AG10803 (cell line): ENCODE measurements at regions not wholly inside any gene's neighbourhood (a gene's known extent, or its start where the extent isn't known, plus 50 kb on each side); places are given as distances from the start of the nearest gene placed in this dataset.

Experiments
- DNase-seq: peaks from one replicate; pipeline ENCODE4 v3.0.0; 2010; ENCODE audit warnings: low read depth
- H3K4me3 ChIP-seq: 2 replicates; pipeline ENCODE4 v1.5.1; 2011; ENCODE audit warnings: mild to moderate bottlenecking, low read length, control low read depth
- TF ChIP-seq, protein P1 (sequence below): conservative IDR thresholded peaks from 2 replicates; pipeline ENCODE4 v1.5.1; 2011; ENCODE audit warnings: mild to moderate bottlenecking, low read length, control low read depth, inconsistent platforms

DNA sequence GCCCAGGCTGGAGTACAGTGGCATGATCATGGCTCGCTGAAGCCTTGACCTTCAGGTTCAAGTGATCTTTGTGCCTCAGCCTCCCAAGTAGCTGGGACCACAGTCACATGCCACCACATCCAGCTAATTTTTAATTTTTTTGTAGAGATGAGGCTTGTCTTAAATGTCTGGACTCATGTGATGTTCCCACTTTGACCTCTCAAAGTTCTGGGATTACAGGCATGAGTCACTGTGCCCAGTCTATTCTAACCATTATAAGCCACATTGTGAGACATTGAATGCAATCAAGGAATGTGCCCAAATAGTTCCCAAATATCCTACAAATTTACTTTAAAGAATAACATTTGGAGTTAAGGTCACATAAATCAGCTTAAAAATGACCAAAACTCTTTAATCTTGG, 130.7 kb upstream of the ARID2 start:
- no peak for DNase-seq
- H3K4me3 ChIP-seq = no peak overlapping the region
- TF ChIP-seq, protein P1, sequence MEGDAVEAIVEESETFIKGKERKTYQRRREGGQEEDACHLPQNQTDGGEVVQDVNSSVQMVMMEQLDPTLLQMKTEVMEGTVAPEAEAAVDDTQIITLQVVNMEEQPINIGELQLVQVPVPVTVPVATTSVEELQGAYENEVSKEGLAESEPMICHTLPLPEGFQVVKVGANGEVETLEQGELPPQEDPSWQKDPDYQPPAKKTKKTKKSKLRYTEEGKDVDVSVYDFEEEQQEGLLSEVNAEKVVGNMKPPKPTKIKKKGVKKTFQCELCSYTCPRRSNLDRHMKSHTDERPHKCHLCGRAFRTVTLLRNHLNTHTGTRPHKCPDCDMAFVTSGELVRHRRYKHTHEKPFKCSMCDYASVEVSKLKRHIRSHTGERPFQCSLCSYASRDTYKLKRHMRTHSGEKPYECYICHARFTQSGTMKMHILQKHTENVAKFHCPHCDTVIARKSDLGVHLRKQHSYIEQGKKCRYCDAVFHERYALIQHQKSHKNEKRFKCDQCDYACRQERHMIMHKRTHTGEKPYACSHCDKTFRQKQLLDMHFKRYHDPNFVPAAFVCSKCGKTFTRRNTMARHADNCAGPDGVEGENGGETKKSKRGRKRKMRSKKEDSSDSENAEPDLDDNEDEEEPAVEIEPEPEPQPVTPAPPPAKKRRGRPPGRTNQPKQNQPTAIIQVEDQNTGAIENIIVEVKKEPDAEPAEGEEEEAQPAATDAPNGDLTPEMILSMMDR = no peak

DNA sequence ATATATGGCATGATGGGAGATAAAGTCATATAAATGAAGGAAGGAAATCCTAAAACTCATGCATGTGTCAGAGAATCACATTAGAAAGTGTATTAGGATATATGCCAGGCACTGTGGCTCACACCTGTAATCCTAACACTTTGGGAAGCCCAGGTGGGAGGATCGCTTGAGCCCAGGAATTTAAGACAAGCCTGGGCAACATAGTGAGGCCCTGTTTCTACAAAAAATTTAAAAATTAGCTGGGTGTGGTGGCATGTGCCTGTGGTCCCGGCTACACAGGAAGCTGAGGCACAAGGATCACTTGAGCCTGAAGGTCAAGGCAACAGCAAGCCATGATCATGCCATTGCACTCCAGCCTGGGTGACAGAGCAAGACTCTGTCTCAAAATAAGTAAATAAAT, 130.3 kb upstream of the ARID2 start:
- H3K4me3 ChIP-seq = no peak overlapping the region
- no peak for DNase-seq
- TF ChIP-seq, protein P1 = no peak

DNA sequence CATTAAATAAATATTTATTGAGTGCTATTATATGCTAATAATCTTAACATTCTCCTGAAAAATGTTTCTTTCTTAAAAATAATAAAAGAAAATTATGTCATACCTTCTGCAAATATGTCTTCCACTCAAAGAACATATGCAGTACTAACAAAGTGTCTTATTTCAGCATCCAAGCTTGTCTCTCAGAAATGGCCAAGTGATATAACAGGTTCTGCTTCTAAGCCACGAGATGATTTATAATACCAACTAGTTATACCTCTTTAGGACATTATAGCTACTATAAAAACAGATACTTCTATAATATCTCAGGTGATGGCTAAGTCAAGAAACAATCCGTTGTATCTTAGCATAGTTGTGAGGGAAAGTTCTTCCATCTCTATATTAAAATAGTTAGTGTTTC, 128.1 kb upstream of the ARID2 start:
- TF ChIP-seq, protein P1 = no peak
- DNase-seq = no peak
- H3K4me3 ChIP-seq = no peak overlapping the region

DNA sequence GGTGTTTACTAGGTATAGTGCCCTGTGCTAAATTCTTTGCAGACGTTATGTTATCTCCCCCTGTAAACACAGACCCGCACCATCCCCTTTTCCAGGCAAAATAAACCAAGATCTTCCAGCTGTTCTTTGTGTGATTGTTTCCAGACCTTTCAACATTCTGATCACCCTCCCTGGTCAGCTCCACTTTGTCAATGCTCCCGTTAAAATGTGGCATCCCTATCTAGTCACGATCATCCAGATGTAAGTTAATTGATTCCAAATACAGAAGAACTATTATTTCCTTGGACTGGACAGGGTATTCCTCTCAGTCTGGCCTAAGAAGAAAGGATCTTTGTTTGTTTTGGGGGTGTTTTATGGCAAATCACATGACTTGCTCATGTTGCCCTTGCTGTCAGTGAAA, 127.6 kb upstream of the ARID2 start:
- TF ChIP-seq, protein P1 = no peak
- H3K4me3 ChIP-seq = no peak overlapping the region
- no peak for DNase-seq

GRCh38 chr12:45605624-45606023, 123.9 kb upstream of the ARID2 start:
- no peak for DNase-seq
- TF ChIP-seq, protein P1 = no peak
- H3K4me3 ChIP-seq = no peak overlapping the region

DNA sequence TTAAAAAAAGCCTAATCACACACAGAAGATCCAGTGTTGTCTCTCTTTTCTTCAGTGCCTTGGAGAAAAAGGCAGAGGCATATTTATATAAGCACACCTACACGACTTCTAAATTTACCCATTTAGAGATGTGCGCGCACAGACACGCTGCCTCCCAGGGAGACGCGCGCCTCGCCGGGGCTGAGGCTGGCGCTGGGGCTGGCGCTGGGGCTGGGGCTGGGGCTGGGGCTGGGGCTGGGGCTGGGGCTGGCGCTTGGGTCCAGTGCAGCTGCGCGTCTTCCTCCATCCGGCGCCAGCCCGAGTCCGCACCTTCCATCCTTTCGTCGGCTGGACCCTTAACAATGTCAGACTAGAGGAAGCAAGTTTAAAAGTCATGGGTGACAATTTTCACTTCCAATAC, 118.4 kb upstream of the ARID2 start:
- DNase-seq = no peak
- no peak overlapping the region for H3K4me3 ChIP-seq
- TF ChIP-seq, protein P1 = no peak

DNA sequence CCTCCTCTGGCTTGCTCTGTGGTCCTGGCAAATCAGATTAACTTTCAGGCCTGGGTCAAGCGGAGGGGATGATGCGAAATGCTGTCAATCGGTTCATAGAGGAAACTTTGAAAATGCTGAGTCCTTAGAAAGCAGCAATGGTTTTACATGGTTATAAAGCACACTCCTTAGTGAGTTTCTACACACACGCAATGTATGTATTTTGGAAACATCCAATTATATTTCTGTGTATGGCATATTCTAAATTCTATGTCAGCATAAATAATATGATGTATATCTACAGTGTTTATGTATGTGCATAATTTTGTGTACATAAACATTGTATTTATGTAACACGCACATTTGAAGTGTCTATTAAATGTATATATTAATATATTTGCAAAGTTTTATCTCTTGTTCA, 118.0 kb upstream of the ARID2 start:
- TF ChIP-seq, protein P1 = no peak
- DNase-seq = no peak
- no peak overlapping the region for H3K4me3 ChIP-seq
